Osteoblast (primary cell): ENCODE measurements at regions not wholly inside any gene's neighbourhood (a gene's known extent, or its start where the extent isn't known, plus 50 kb on each side); places are given as distances from the start of the nearest gene placed in this dataset.

Experiments
- DNase-seq: peaks from one replicate; pipeline ENCODE4 v3.0.0; 2011; ENCODE audit warnings: low spot score, mixed read lengths; ENCODE audit not compliant: insufficient read length; ENCODE audit errors: missing footprints
- H2AFZ ChIP-seq: 2 replicates; pipeline ENCODE4 v1.6.0; 2011; ENCODE audit warnings: mild to moderate bottlenecking, low read length
- H3K27ac ChIP-seq: 2 replicates; pipeline ENCODE4 v1.5.1; 2011; ENCODE audit warnings: mild to moderate bottlenecking, low read depth, low read length, moderate library complexity
- H3K27me3 ChIP-seq: 2 replicates; pipeline ENCODE4 v1.6.0; 2012; ENCODE audit warnings: mild to moderate bottlenecking, control low read depth, inconsistent platforms, low read length, moderate library complexity; ENCODE audit not compliant: insufficient read depth
- H3K36me3 ChIP-seq: 2 replicates; pipeline ENCODE4 v1.5.1; 2011; ENCODE audit warnings: mild to moderate bottlenecking, low read length, control low read depth, moderate library complexity; ENCODE audit not compliant: insufficient read depth
- H3K4me1 ChIP-seq: 2 replicates; pipeline ENCODE4 v1.5.1; 2011; ENCODE audit warnings: mild to moderate bottlenecking, low read length, control low read depth, moderate library complexity; ENCODE audit not compliant: insufficient read depth
- H3K4me2 ChIP-seq: 2 replicates; pipeline ENCODE4 v1.6.0; 2011; ENCODE audit warnings: mild to moderate bottlenecking, low read length; ENCODE audit not compliant: insufficient read depth
- H3K4me3 ChIP-seq: fragments of 200-600 bp; sonication (generic); 3 replicates; pipeline ENCODE4 v1.5.1; 2012; ENCODE audit warnings: mild to moderate bottlenecking, low read length, inconsistent platforms; ENCODE audit not compliant: insufficient read depth
- H3K79me2 ChIP-seq: 2 replicates; pipeline ENCODE4 v1.6.0; 2012; ENCODE audit warnings: mild to moderate bottlenecking, low read length, control low read depth, inconsistent platforms; ENCODE audit not compliant: insufficient read depth
- H3K9me3 ChIP-seq: 2 replicates; pipeline ENCODE4 v1.5.1; 2011; ENCODE audit warnings: low read depth, low read length, control low read depth
- H4K20me1 ChIP-seq: 2 replicates; pipeline ENCODE4 v1.6.0; 2012; ENCODE audit warnings: mild to moderate bottlenecking, low read length, control low read depth; ENCODE audit not compliant: insufficient read depth
- CTCF ChIP-seq: IDR thresholded peaks from 2 replicates; pipeline ENCODE4 v1.5.1; 2011; ENCODE audit warnings: mild to moderate bottlenecking, low read depth, low read length, moderate library complexity; ENCODE audit errors: extremely low read depth

GRCh38 chr4:117376692-117377091, 291.3 kb upstream of the TRAM1L1 start:
- H3K4me3 ChIP-seq, result no peak overlapping the region
- H3K79me2 ChIP-seq, result no peaks in the 10 kb centered on the region
- no peaks in the 10 kb centered on the region for H3K4me1 ChIP-seq
- H4K20me1 ChIP-seq, result no peaks in the 10 kb centered on the region
- H3K9me3 ChIP-seq, result no peaks in the 10 kb centered on the region
- TF ChIP-seq CTCF, result no peak
- no peak overlapping the region for H3K27ac ChIP-seq
- no peaks in the 10 kb centered on the region for H3K36me3 ChIP-seq
- no peak overlapping the region for H3K4me2 ChIP-seq
- H2AFZ ChIP-seq, result no peak overlapping the region
- H3K27me3 ChIP-seq, result no peaks in the 10 kb centered on the region
- no peak for DNase-seq

GRCh38 chr4:117378942-117379341, 293.6 kb upstream of the TRAM1L1 start:
- H4K20me1 ChIP-seq, result no peaks in the 10 kb centered on the region
- no peak for DNase-seq

GRCh38 chr4:117383468-117383867, 298.1 kb upstream of the TRAM1L1 start:
- Histone ChIP-seq H3K36me3 (no peaks in the 10 kb centered on the region), H3K79me2 (no peaks in the 10 kb centered on the region), H3K4me1 (no peaks in the 10 kb centered on the region), H2AFZ (no peak overlapping the region), H3K4me3 (no peak overlapping the region), H3K27ac (no peak overlapping the region), H3K4me2 (no peak overlapping the region), H3K9me3 (no peaks in the 10 kb centered on the region), H4K20me1 (no peaks in the 10 kb centered on the region), H3K27me3 (no peaks in the 10 kb centered on the region)
- TF ChIP-seq CTCF, result no peak
- DNase-seq, result no peak

More at GRCh38 chr4:117378942-117379341, 293.6 kb upstream of the TRAM1L1 start:
- Histone ChIP-seq H3K27me3 (no peaks in the 10 kb centered on the region), H3K27ac (no peak overlapping the region), H3K9me3 (no peaks in the 10 kb centered on the region), H3K36me3 (no peaks in the 10 kb centered on the region), H2AFZ (no peak overlapping the region), H3K4me3 (no peak overlapping the region), H3K79me2 (no peaks in the 10 kb centered on the region), H3K4me2 (no peak overlapping the region), H3K4me1 (no peaks in the 10 kb centered on the region)
- no peak for TF ChIP-seq CTCF

- TF ChIP-seq CTCF, result no peak
- Histone ChIP-seq H3K36me3 (no peaks in the 10 kb centered on the region), H3K27ac (no peak overlapping the region), H3K4me3 (no peak overlapping the region), H3K4me1 (no peaks in the 10 kb centered on the region), H3K4me2 (no peak overlapping the region), H2AFZ (no peak overlapping the region), H3K9me3 (no peaks in the 10 kb centered on the region), H3K27me3 (no peaks in the 10 kb centered on the region), H4K20me1 (no peaks in the 10 kb centered on the region), H3K79me2 (no peaks in the 10 kb centered on the region)
- no peak for DNase-seq
Measured at GRCh38 chr4:117385526-117385925, 300.1 kb upstream of the TRAM1L1 start.
